Left ventricle myocardium inferior (tissue), 1 donor: ENCODE measurements at regions not wholly inside any gene's neighbourhood (a gene's known extent, or its start where the extent isn't known, plus 50 kb on each side); places are given as distances from the start of the nearest gene placed in this dataset.

Experiments used
- DNase-seq: peaks from one replicate; pipeline ENCODE4 v3.0.0-alpha.2; 2020
- H3K27ac ChIP-seq: fragments of 200-600 bp; replicated peaks from 2 replicates; pipeline ENCODE4 v1.8.0; 2021
- H3K27me3 ChIP-seq: fragments of 200-600 bp; 2 replicates; pipeline ENCODE4 v1.8.0; 2021; ENCODE audit warnings: low read depth
- H3K36me3 ChIP-seq: fragments of 200-600 bp; 2 replicates; pipeline ENCODE4 v1.8.0; 2021
- H3K4me1 ChIP-seq: fragments of 200-600 bp; 2 replicates; pipeline ENCODE4 v1.8.0; 2021
- H3K4me3 ChIP-seq: fragments of 200-600 bp; 2 replicates; pipeline ENCODE4 v1.8.0; 2021; ENCODE audit warnings: mild to moderate bottlenecking, moderate library complexity
- H3K9me3 ChIP-seq: fragments of 200-600 bp; replicated peaks from 2 replicates; pipeline ENCODE4 v1.8.0; 2021
- intact Hi-C: fragments of 100-400 bp; cut with micrococcal nuclease; formaldehyde crosslinking; loops from one replicate; pipeline ENCODE4 v1.11.0; 2022
- TF ChIP-seq, protein P1 (sequence below): fragments of 200-600 bp; IDR thresholded peaks from 2 replicates; pipeline ENCODE4 v1.8.0; 2021; ENCODE audit warnings: antibody characterized with exemption, mild to moderate bottlenecking, borderline replicate concordance
- donor health status: DM: no; HTN: yes; CAD: no; lungs with severe emphysema.

DNA sequence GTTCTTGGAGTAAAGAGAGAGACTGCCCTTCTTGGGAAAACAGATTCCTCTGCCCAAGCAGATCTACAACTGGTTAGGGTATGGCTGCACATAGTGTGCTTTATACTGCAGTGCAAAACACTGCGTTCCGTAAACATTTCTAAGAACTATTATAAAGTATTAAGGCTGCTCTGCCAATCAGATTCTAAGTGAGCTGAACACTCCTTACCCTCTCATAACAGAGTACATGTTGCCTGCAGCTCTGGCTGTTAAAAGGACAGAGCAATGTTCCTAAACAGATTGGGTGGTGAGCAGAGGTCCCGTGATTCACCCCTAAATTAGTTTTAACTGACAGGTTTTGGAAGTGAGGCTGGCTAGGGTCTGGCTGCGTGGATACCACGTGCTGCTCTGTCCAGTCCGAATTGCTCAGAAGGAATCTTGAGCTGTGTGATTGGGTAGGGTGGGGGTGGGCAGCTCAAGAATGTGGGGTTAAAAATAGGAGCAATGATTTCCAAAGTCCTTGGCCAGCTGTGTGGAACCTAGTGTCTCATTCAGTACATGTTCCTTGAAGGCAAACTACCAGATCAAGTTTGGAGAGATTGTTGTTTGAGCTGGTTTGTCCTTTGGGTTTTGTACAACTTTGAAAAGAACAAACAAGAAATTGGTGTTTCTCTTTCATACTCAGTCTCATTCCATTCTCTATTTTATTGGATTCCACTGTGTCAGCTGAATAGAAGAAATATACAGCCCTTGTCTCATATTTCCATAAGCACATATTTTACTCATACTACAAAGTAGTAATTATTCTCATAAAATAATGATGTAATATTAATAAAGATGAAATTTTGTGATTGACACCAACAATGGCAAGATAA is 497.6 kb upstream of the CD180 start:
- Histone ChIP-seq H3K4me3 (no peak overlapping the region), H3K27ac (peak overlapping the region; percentile 85), H3K9me3 (peaks cover 7% of the 10 kb centered on the region), H3K36me3 (no peaks in the 10 kb centered on the region), H3K4me1 (peaks cover 17% of the 10 kb centered on the region), H3K27me3 (no peaks in the 10 kb centered on the region)
- intact Hi-C loops = no loop called here
- TF ChIP-seq, protein P1, sequence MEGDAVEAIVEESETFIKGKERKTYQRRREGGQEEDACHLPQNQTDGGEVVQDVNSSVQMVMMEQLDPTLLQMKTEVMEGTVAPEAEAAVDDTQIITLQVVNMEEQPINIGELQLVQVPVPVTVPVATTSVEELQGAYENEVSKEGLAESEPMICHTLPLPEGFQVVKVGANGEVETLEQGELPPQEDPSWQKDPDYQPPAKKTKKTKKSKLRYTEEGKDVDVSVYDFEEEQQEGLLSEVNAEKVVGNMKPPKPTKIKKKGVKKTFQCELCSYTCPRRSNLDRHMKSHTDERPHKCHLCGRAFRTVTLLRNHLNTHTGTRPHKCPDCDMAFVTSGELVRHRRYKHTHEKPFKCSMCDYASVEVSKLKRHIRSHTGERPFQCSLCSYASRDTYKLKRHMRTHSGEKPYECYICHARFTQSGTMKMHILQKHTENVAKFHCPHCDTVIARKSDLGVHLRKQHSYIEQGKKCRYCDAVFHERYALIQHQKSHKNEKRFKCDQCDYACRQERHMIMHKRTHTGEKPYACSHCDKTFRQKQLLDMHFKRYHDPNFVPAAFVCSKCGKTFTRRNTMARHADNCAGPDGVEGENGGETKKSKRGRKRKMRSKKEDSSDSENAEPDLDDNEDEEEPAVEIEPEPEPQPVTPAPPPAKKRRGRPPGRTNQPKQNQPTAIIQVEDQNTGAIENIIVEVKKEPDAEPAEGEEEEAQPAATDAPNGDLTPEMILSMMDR = no peak
- peak; percentile 75 for DNase-seq

DNA sequence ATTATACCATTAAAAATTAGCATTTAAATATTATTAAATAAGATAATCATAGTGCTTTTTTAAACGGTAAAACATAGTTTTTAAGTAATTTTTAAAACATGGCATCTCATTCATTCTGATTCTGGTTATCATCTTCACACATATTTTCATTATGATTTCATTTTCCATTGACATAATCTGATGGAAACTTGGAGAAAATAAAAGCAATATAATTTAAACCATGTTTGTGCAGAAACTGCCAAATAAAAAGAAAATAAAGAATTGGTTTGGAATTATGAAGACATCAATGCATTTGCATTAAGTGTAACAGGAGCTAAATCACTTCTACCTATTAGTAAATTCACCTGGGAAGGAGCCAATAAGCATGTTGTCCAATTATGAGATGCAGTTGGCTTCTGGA is 490.1 kb upstream of the CD180 start:
- H3K36me3 ChIP-seq = no peaks in the 10 kb centered on the region
- DNase-seq = no peak
- H3K4me3 ChIP-seq = no peak overlapping the region
- TF ChIP-seq, protein P1 = no peak
- intact Hi-C loops = no loop called here
- H3K4me1 ChIP-seq = no peaks in the 10 kb centered on the region
- H3K9me3 ChIP-seq = peaks cover 24% of the 10 kb centered on the region
- no peak overlapping the region for H3K27ac ChIP-seq
- H3K27me3 ChIP-seq = no peaks in the 10 kb centered on the region

DNA sequence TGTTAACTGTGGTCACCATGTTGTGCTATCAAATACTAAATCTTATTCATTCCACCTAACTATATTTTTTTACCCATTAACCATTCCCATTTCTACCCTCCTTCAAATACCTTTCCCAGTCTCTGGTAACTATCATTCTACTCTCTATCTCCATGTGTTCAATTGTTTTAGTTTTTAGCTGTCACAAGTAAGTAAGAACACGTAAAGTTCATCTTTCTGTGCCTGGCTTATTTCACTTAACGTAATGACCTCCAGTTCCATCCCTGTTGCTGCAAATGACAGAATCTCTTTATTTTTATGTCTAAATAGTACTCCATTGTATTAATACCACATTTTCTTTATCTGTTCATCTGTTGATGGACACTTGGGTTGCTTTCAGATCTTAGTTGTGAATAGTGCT is 485.1 kb upstream of the CD180 start:
- TF ChIP-seq, protein P1 = no peak
- peaks cover 11% of the 10 kb centered on the region for H3K9me3 ChIP-seq
- peaks cover 5% of the 10 kb centered on the region for H3K4me1 ChIP-seq
- H3K27me3 ChIP-seq = no peaks in the 10 kb centered on the region
- H3K27ac ChIP-seq = no peak overlapping the region
- no peak overlapping the region for H3K4me3 ChIP-seq
- no peak for DNase-seq
- no peaks in the 10 kb centered on the region for H3K36me3 ChIP-seq
- intact Hi-C loops = no loop called here

DNA sequence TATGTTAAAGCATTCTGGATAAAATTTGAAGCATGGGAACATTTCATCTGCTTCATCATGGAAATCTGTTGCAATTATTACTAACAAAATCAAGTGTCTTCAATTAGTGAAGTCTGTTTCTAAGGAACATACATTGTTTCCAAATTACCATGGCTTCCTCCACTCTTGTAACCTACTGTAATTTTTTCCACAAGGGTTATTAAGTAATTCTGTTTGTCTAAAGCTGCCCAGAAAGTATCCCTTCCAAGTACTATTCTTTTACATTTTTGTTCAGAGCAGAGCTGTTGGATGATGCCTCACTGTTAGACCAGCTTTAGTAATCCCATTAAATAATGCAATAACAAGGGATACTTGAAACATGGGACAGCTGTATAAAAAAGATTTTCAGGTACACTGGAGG is 483.5 kb upstream of the CD180 start:
- H3K27ac ChIP-seq = peak overlapping the region; percentile 38
- no peak overlapping the region for H3K4me3 ChIP-seq
- no peak for DNase-seq
- no peaks in the 10 kb centered on the region for H3K27me3 ChIP-seq
- TF ChIP-seq, protein P1 = no peak
- peaks cover 7% of the 10 kb centered on the region for H3K4me1 ChIP-seq
- H3K9me3 ChIP-seq = peaks cover 11% of the 10 kb centered on the region
- no peaks in the 10 kb centered on the region for H3K36me3 ChIP-seq
- intact Hi-C loops = no loop called here

DNA sequence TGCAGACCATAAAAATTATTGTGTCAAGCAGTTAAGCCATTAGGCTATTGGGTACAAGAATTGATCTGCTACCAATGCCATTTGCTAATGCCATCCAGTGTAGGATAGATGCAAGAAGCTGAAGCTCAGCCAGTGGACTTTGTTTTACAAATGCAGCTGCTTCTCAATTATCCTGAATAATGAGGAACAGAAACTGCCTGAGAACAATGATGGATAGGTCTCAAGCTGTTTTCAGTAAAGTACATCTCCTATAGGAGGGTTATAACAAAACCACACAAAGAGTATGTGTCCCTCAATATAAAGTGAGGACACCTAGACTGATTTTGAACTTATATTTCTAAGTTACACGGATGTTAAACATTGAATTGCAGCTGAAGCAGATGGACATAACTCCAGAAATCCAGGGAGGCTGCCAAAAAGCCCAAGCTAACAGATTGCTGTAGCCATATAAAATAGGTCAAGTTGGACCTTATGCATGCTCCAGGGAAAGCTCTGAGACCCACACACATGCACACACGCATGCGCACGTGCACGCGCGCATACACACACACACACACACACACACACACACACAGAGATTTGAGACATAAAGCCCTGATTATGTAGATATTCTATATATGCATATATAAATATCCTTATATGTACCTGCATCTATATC is 482.7 kb upstream of the CD180 start:
- H3K9me3 ChIP-seq = peaks cover 11% of the 10 kb centered on the region
- no peaks in the 10 kb centered on the region for H3K27me3 ChIP-seq
- no peaks in the 10 kb centered on the region for H3K36me3 ChIP-seq
- TF ChIP-seq, protein P1 = no peak
- DNase-seq = no peak
- H3K4me1 ChIP-seq = peaks cover 7% of the 10 kb centered on the region
- H3K27ac ChIP-seq = no peak overlapping the region
- no peak overlapping the region for H3K4me3 ChIP-seq
- intact Hi-C loops = no loop called here
